ENCODE measurements at regions not wholly inside any gene's neighbourhood (a gene's known extent, or its start where the extent isn't known, plus 50 kb on each side); places are given as distances from the start of the nearest gene placed in this dataset.

- intact Hi-C loops (cut with DNase I) = no loop called here
- Histone ChIP-seq H3K27ac (no peak overlapping the region), H3K9me3 (no peaks in the 10 kb centered on the region), H3K4me1 (no peaks in the 10 kb centered on the region), H3K27me3 (ENCODE audit: insufficient read depth in 3 of 3, low read length in 2 of 3) (no peaks in the 10 kb centered on the region), H3K36me3 (ENCODE audit: insufficient read depth in 1 of 2, low read depth in 1 of 2) (no peaks in the 10 kb centered on the region), H3K4me3 (no peak overlapping the region)
- DNase-seq = no peak
- no peak for TF ChIP-seq CTCF (IDR thresholded peaks at IDR 0.05)
- no peak for ATAC-seq
- WGBS, 3 donors = 42 to 52% (median 44%) methylated on average over 2 of the region's 2 CpGs
Observed at GRCh38 chr2:23111263-23111662, 273.7 kb upstream of the KLHL29 start.

- Histone ChIP-seq H3K4me3 (no peak overlapping the region), H3K27me3 (ENCODE audit: insufficient read depth in 3 of 3, low read length in 2 of 3) (no peaks in the 10 kb centered on the region), H3K9me3 (no peaks in the 10 kb centered on the region), H3K4me1 (no peaks in the 10 kb centered on the region), H3K36me3 (ENCODE audit: insufficient read depth in 1 of 2, low read depth in 1 of 2) (no peaks in the 10 kb centered on the region), H3K27ac (no peak overlapping the region)
- WGBS, 3 donors = 83 to 90% (median 89%) methylated on average over 6 of the region's 6 CpGs
- no peak for TF ChIP-seq CTCF (IDR thresholded peaks at IDR 0.05)
- DNase-seq = no peak
- no peak for ATAC-seq
- intact Hi-C loops (cut with DNase I) = no loop called here
Observed at GRCh38 chr2:23112517-23112916, 272.5 kb upstream of the KLHL29 start.

- Histone ChIP-seq H3K4me3 (no peak overlapping the region), H3K27ac (no peak overlapping the region), H3K27me3 (ENCODE audit: insufficient read depth in 3 of 3, low read length in 2 of 3) (no peaks in the 10 kb centered on the region), H3K4me1 (no peaks in the 10 kb centered on the region), H3K9me3 (no peaks in the 10 kb centered on the region), H3K36me3 (ENCODE audit: insufficient read depth in 1 of 2, low read depth in 1 of 2) (no peaks in the 10 kb centered on the region)
- intact Hi-C loops (cut with DNase I) = no loop called here
- ATAC-seq (no peak), DNase-seq (no peak)
- WGBS, 3 donors = 66 to 70% (median 66%) methylated on average over 1 of the region's 1 CpG
- TF ChIP-seq CTCF (IDR thresholded peaks at IDR 0.05) = no peak
Observed at GRCh38 chr2:23114299-23114698, 270.7 kb upstream of the KLHL29 start.

DNA sequence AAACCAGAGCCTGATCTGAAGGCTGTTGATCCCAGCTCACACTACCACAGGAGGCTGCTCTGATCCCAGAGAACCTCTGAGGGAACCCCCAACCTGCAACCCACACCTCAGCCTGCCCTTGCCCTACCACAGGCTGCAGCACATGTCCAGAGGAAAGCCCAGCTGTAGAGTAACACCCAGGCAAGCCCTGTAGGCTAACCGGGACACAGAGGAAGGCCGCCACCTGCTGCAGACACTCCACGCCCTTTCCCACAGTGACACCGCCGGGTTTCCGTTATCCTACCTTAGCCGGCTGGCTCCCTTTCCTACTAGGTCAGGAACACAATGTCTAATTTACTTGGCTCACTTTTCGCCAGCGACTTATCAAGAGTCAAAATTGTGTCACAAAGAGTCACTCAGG, 266.7 kb upstream of the KLHL29 start:
- Histone ChIP-seq H3K27ac (no peak overlapping the region), H3K36me3 (ENCODE audit: insufficient read depth in 1 of 2, low read depth in 1 of 2) (no peaks in the 10 kb centered on the region), H3K9me3 (no peaks in the 10 kb centered on the region), H3K4me1 (no peaks in the 10 kb centered on the region), H3K4me3 (no peak overlapping the region), H3K27me3 (ENCODE audit: insufficient read depth in 3 of 3, low read length in 2 of 3) (no peaks in the 10 kb centered on the region)
- DNase-seq = no peak
- intact Hi-C loops (cut with DNase I) = no loop called here
- ATAC-seq = no peak
- 90 to 94% (median 91%) methylated on average over 9 of the region's 9 CpGs for WGBS, 3 donors
- no peak for TF ChIP-seq CTCF (IDR thresholded peaks at IDR 0.05)

- H3K36me3 ChIP-seq (ENCODE audit: insufficient read depth in 1 of 2, low read depth in 1 of 2) = no peaks in the 10 kb centered on the region
- no peak overlapping the region for H3K27ac ChIP-seq
- no peak for DNase-seq
- TF ChIP-seq CTCF (IDR thresholded peaks at IDR 0.05) = no peak
- H3K4me1 ChIP-seq = no peaks in the 10 kb centered on the region
- H3K27me3 ChIP-seq (ENCODE audit: insufficient read depth in 3 of 3, low read length in 2 of 3) = no peaks in the 10 kb centered on the region
- no peak overlapping the region for H3K4me3 ChIP-seq
- ATAC-seq = no peak
- WGBS, 3 donors = 91 to 92% (median 91%) methylated on average over 11 of the region's 11 CpGs
- H3K9me3 ChIP-seq = no peaks in the 10 kb centered on the region
- intact Hi-C loops (cut with DNase I) = no loop called here
Observed at GRCh38 chr2:23118894-23119293, 266.1 kb upstream of the KLHL29 start.

Measured in psoas muscle (tissue), 7 donors.